Pulmonary artery endothelial cell (primary cell): ENCODE measurements at regions not wholly inside any gene's neighbourhood (a gene's known extent, or its start where the extent isn't known, plus 50 kb on each side); places are given as distances from the start of the nearest gene placed in this dataset.
"Not testable (repeated sequence)": the region's sequence is repeated elsewhere in the genome, so short reads cannot be mapped to it uniquely, and the experiment has no call there.

ENCODE experiments used
- DNase-seq: peaks from one replicate; pipeline ENCODE4 v3.0.0-alpha.2; 2011; ENCODE audit warnings: low read depth, low spot score

- DNase-seq = no peak
Observed at GRCh38 chr5:15384176-15384575, 115.8 kb upstream of the FBXL7 start.

- DNase-seq = no peak
Observed at GRCh38 chr5:15383469-15383868, 116.5 kb upstream of the FBXL7 start.

GRCh38 chr5:15383021-15383420 is 117.0 kb upstream of the FBXL7 start:
- no peak for DNase-seq

GRCh38 chr5:15377573-15378340 is 122.2 kb upstream of the FBXL7 start:
- DNase-seq = no peak

GRCh38 chr5:15376803-15377202 is 123.2 kb upstream of the FBXL7 start:
- no peak for DNase-seq

GRCh38 chr5:15376088-15376487 is 123.9 kb upstream of the FBXL7 start:
- DNase-seq = no peak

GRCh38 chr5:15375559-15375958 is 124.4 kb upstream of the FBXL7 start:
- DNase-seq = no peak

GRCh38 chr5:15374886-15375285 is 125.1 kb upstream of the FBXL7 start:
- DNase-seq = no peak

- DNase-seq = no peak
Observed at GRCh38 chr5:15373151-15373550, 126.8 kb upstream of the FBXL7 start.

GRCh38 chr5:15371184-15371583 is 128.8 kb upstream of the FBXL7 start:
- no peak for DNase-seq

- DNase-seq = no peak
Observed at GRCh38 chr5:15368835-15369234, 131.1 kb upstream of the FBXL7 start.

GRCh38 chr5:15367489-15367888 is 132.5 kb upstream of the FBXL7 start:
- DNase-seq = no peak

- DNase-seq = peak; percentile 87
Observed at GRCh38 chr5:15366676-15367391, 133.1 kb upstream of the FBXL7 start.

GRCh38 chr5:15365070-15365469 is 134.9 kb upstream of the FBXL7 start:
- no peak for DNase-seq

GRCh38 chr5:15363601-15364000 is 136.4 kb upstream of the FBXL7 start:
- DNase-seq = no peak

GRCh38 chr5:15357092-15357453 is 142.9 kb upstream of the FBXL7 start:
- not testable (repeated sequence) for DNase-seq

GRCh38 chr5:15356308-15357091 is 143.5 kb upstream of the FBXL7 start:
- DNase-seq = not testable (repeated sequence)

GRCh38 chr5:15354021-15354420 is 146.0 kb upstream of the FBXL7 start:
- DNase-seq = no peak

- DNase-seq = no peak
Observed at GRCh38 chr5:15353086-15353645, 146.8 kb upstream of the FBXL7 start.

GRCh38 chr5:15350614-15351013 is 149.4 kb upstream of the FBXL7 start:
- no peak for DNase-seq

GRCh38 chr5:15346738-15347137 is 153.2 kb upstream of the FBXL7 start:
- DNase-seq = no peak

- DNase-seq = no peak
Observed at GRCh38 chr5:15344954-15345353, 155.0 kb upstream of the FBXL7 start.
